C4-2B (cell line): ENCODE measurements at regions not wholly inside any gene's neighbourhood (a gene's known extent, or its start where the extent isn't known, plus 50 kb on each side); places are given as distances from the start of the nearest gene placed in this dataset.

ENCODE experiments used
- H3K27ac ChIP-seq: fragments of 450-650 bp; 2 replicates; pipeline ENCODE4 v1.5.1; 2017
- ZFX ChIP-seq: fragments of 450-650 bp; IDR thresholded peaks from 2 replicates; pipeline ENCODE4 v1.6.1; 2017
- TF ChIP-seq, protein P1 (sequence below): fragments of 450-650 bp; conservative IDR thresholded peaks from 2 replicates; pipeline ENCODE4 v1.5.1; 2017; ENCODE audit warnings: mild to moderate bottlenecking

DNA sequence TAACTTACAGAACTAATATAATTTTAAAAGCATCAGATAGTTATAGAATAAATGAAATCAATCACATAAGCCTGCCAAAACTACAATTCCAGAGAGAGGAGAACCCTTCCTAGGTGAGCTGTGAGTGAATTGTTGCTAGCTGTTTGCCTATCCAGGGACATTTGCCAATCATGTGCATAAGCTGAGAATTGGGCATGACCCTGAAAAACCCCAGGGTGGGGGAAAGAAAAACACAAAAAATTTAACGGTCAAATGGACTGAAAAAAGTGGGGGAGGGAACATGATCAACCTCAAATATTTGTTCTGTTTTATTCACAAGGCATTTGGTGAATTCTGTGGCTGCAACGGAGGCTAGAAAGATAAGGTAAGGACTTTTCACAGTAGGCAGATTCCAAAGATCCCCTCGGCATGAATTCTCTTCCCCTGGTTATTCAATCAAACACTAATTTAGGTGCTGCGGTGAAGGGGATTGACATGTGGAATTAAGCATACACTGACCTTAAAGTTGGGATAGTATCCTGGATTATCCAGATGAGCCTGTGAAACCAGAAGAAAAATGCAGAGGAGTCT lies 203.9 kb upstream of the RGPD4 start:
- no peak overlapping the region for H3K27ac ChIP-seq
- TF ChIP-seq, protein P1, sequence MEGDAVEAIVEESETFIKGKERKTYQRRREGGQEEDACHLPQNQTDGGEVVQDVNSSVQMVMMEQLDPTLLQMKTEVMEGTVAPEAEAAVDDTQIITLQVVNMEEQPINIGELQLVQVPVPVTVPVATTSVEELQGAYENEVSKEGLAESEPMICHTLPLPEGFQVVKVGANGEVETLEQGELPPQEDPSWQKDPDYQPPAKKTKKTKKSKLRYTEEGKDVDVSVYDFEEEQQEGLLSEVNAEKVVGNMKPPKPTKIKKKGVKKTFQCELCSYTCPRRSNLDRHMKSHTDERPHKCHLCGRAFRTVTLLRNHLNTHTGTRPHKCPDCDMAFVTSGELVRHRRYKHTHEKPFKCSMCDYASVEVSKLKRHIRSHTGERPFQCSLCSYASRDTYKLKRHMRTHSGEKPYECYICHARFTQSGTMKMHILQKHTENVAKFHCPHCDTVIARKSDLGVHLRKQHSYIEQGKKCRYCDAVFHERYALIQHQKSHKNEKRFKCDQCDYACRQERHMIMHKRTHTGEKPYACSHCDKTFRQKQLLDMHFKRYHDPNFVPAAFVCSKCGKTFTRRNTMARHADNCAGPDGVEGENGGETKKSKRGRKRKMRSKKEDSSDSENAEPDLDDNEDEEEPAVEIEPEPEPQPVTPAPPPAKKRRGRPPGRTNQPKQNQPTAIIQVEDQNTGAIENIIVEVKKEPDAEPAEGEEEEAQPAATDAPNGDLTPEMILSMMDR = no peak
- no peak for TF ChIP-seq ZFX

DNA sequence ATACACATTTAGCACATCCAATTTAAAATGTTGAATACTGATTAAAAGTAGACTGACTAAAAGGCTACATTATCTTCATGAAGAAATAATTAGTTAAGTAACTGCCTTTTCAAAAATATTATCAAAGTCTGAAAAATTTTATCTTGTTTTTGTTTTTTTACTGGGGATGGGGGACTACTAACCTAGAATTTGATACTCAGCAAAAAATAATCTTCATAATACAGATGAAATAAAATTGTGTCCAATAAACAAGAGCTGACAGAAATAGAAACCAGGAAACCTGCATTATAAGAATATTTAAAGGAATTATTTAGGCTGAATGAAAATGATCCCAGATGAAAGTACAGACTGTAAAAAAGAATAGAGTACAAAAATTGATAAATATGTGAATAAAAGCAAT lies 200.7 kb upstream of the RGPD4 start:
- no peak overlapping the region for H3K27ac ChIP-seq
- no peak for TF ChIP-seq ZFX
- TF ChIP-seq, protein P1 = no peak

DNA sequence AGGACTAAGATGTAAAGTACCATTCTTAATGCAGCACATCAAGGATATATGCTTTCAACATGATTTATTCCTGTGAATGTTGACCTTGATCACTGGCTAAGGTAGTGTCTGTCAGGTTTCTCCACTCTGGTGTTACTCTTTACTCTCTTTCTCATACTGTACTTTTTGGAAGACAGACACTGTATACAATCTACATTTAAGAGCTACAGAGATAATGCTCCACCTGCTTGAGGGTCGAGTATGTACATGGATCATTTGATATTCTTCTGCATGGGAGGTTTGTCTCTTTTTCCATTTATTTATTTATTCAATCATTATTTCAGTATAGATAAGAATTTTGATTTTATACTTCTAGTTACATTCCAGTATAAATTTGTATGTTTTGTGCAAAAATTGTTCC lies 199.5 kb upstream of the RGPD4 start:
- TF ChIP-seq ZFX = no peak
- TF ChIP-seq, protein P1 = peak; percentile 26
- H3K27ac ChIP-seq = no peak overlapping the region

DNA sequence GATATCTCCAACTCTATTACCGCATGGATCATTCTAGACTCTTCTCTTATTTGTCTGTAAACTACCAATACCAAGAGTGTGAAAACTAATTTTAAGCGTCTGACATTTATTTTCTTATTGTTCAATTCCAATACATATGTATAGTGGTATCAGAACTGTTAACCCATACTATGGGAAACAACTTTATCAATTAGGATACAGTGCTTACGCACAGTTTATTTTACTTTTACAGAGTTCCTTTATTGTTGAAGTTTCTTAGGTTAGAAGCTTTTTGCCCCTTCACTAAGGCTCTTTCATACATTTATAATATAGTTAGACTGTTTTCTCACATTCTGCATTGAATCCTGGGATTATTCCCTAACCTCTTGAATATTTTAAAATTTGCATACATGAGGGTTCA lies 198.8 kb upstream of the RGPD4 start:
- TF ChIP-seq, protein P1 = no peak
- no peak for TF ChIP-seq ZFX
- no peak overlapping the region for H3K27ac ChIP-seq

DNA sequence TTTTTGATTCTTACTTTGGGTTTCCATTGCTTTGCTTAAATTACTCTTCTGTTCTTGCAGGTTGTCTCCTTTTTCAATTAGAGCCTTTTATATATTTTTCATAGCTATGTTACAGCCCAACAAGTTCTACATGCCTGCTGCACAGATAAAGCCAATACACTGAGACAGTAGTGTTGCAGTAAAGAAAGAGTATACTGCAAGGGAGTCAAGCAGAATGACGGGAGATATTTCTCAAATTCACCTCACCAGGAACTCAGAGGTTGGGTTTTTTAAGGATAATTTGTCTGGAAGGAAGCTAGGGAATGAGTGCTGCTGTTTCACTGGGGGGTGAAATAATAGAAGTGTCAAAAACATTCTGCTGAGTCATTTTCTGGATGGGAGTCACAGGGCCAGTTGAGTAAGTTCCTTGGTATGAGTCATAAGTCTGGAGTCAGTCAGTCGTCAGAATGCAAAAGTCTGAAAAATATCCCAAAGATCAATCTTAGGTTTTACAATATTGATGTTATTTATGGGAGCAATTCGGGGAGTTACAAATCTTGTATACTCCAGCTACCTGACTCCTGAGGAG lies 193.0 kb upstream of the RGPD4 start:
- TF ChIP-seq, protein P1 = no peak
- no peak for TF ChIP-seq ZFX
- no peak overlapping the region for H3K27ac ChIP-seq

DNA sequence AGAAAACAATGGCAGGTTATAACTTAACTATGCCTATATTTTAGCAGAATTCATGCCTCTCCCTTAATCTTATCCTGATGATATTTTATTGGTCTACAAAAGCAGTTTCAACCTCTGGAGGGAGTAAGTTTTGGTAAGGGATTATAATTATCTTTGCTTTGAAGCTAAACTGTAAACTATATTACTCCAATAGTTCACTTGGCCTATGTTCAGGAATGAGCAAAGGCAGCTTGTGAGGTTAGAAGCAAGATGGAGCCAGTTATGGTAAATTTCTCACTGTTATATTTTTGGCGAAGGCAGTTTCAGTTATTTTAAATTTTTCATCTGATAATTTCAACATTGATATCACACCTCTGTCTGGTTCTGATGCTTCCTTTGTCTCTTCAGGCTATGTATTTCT lies 192.5 kb upstream of the RGPD4 start:
- no peak overlapping the region for H3K27ac ChIP-seq
- TF ChIP-seq, protein P1 = no peak
- TF ChIP-seq ZFX = no peak

DNA sequence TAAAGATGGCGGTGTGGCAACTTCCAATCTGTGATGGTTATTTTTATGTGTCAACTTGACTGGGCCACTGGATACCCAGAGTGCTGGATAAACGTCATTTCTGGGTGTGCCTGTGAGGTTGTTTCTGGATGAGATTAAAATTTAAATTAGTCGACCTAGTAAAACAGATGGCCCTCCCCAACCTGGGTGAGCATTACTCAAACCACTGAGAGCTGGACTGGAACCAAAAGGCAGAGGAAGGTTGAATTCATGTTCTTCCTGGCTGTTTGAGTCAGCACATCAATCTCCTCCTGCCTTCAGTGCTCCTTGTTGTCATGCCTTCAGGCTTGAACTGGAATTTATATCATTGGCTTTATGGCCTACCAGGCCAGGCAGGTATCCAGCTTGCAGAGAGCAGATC lies 190.8 kb upstream of the RGPD4 start:
- no peak overlapping the region for H3K27ac ChIP-seq
- TF ChIP-seq ZFX = no peak
- TF ChIP-seq, protein P1 = no peak
